Heart left ventricle (tissue), 16 donors: ENCODE measurements at regions not wholly inside any gene's neighbourhood (a gene's known extent, or its start where the extent isn't known, plus 50 kb on each side); places are given as distances from the start of the nearest gene placed in this dataset.

Experiments used
- ATAC-seq, 4 donors: fragments of 200-7000 bp; cut with Tn5 transposase; one replicate each; pipeline ENCODE4 v1.9.1; 2020 to 2022; ENCODE audit warnings: moderate library complexity in 4 of 4, mild to moderate bottlenecking in 3 of 4, moderate number of reproducible peaks in 1 of 4
- DNase-seq, 5 donors: peaks; one replicate each; pipeline ENCODE4 v3.0.0-alpha.2; 2020
- H3K27ac ChIP-seq, 12 donors: fragments of 200-600 bp; sonication (generic) in 4 of 12; one replicate each; pipeline versions ENCODE4 v1.5.0 to v1.8.0; 2016 to 2022; ENCODE audit warnings: mild to moderate bottlenecking in 2 of 12
- H3K27me3 ChIP-seq, 9 donors: fragments of 200-600 bp; sonication (generic) in 2 of 9; one replicate each; pipeline versions ENCODE4 v1.5.1 to v1.8.0; 2016 to 2022; ENCODE audit warnings: mild to moderate bottlenecking in 3 of 9
- H3K36me3 ChIP-seq, 9 donors: fragments of 200-600 bp; sonication (generic) in 2 of 9; one replicate each; pipeline versions ENCODE4 v1.5.0 to v1.8.0; 2018 to 2022; ENCODE audit warnings: mild to moderate bottlenecking in 2 of 9
- H3K4me1 ChIP-seq, 12 donors: fragments of 200-600 bp; sonication (generic) in 4 of 12; one replicate each; pipeline versions ENCODE4 v1.5.0 to v1.8.0; 2016 to 2022; ENCODE audit warnings: mild to moderate bottlenecking in 3 of 12
- H3K4me3 ChIP-seq, 12 donors: fragments of 200-600 bp; sonication (generic) in 4 of 12; one replicate each; pipeline versions ENCODE4 v1.5.0 to v1.8.0; 2017 to 2022; ENCODE audit warnings: mild to moderate bottlenecking in 9 of 12, moderate library complexity in 4 of 12
- H3K9me3 ChIP-seq, 12 donors: fragments of 200-600 bp; sonication (generic) in 4 of 12; one replicate each; pipeline versions ENCODE4 v1.5.0 to v1.8.0; 2016 to 2022; ENCODE audit warnings: mild to moderate bottlenecking in 1 of 12
- CTCF ChIP-seq, 12 donors: fragments of 200-600 bp; sonication (generic) in 4 of 12; IDR thresholded peaks; one replicate each; pipeline versions ENCODE4 v1.5.0 to v1.8.0; 2018 to 2022; ENCODE audit warnings: antibody characterized with exemption in 12 of 12, mild to moderate bottlenecking in 5 of 12
- POLR2A ChIP-seq, 2 donors: fragments of 450-650 bp; IDR thresholded peaks; one replicate each; pipeline ENCODE4 v1.6.1; 2017; ENCODE audit warnings: antibody characterized with exemption in 2 of 2, mild to moderate bottlenecking in 2 of 2, moderate library complexity in 2 of 2
- WGBS, 4 donors: extraction: QIAGEN DNeasy Blood & Tissue Kit in 2 of 4; methylation state at CpG; one replicate each; pipeline versions ENCODE4 v1.1.5 to v1.1.7; 2013 to 2018; 5-methylcytosine and 5-hydroxymethylcytosine counted together
- intact Hi-C, 10 donors: fragments of 100-400 bp; cut with DNase I; formaldehyde crosslinking; loops; one replicate each; pipeline versions ENCODE4 v1.11.1 to v1.14.2; 2022
- donor health status: ischemic (EF 13 %, LVEDD 7.1; RV severe dilation, severe dysfunction).
- donor health status: healthy with polysubstance abuse.
- donor health status: DM: no; HTN: yes; CAD: no.
- donor health status: DM: no; HTN: no; CAD: no.
- donor health status: ischemic (EF 25% LVEDD 6.9; RV normal size, moderate dysfunction).
- donor health status: ischemic (EF 25% LVEDD 5.7; RV mildly dilated, moderate dysfunction).
- donor health status: healthy.
- donor health status: DM: yes; HTN: yes; CAD: no.
- donor health status: ischemic (EF 35%, LVEDD 5.7; RV mildly dilated, moderate dysfunction).
- donor health status: nonischemic (EF 11% LVEDD 7.7; RV severe dilation, severe dysfunction).
- donor health status: DM: yes; HTN: yes; CAD: no.
- donor health status: PGD.
- donor health status: ischemic (EF 29% LVEDD 5.4; RV normal size, mild dysfunction).
- donor health status: nonischemic (EF 23%, LVEDD 6.1; RV moderate dilation, normal function).

- no peak overlapping the region for H3K4me3 ChIP-seq
- WGBS, 4 donors, result 63 to 76% (median 70%) methylated on average over 3 of the region's 3 CpGs
- ATAC-seq, result no peak
- no peaks in the 10 kb centered on the region for H3K27me3 ChIP-seq
- H3K27ac ChIP-seq, result no peak overlapping the region
- TF ChIP-seq CTCF (IDR thresholded peaks at IDR 0.05) (no peak), POLR2A (IDR thresholded peaks at IDR 0.05) (no peak)
- H3K4me1 ChIP-seq, result peaks cover 0 to 16% (median 0%) of the 10 kb centered on the region in 12 donors
- H3K36me3 ChIP-seq, result no peaks in the 10 kb centered on the region
- intact Hi-C loops, result no loop called here
- no peaks in the 10 kb centered on the region for H3K9me3 ChIP-seq
- no peak for DNase-seq
Observed at GRCh38 chr5:33272288-33272687, 168.5 kb upstream of the TARS1 start.

GRCh38 chr5:33273985-33274384, 166.8 kb upstream of the TARS1 start:
- ATAC-seq (no peak), DNase-seq (no peak)
- intact Hi-C loops, result no loop called here
- no peak overlapping the region for H3K27ac ChIP-seq
- TF ChIP-seq CTCF (IDR thresholded peaks at IDR 0.05), result no peak
- no peak for TF ChIP-seq POLR2A (IDR thresholded peaks at IDR 0.05)
- peaks cover 0 to 18% (median 0%) of the 10 kb centered on the region in 12 donors for H3K4me1 ChIP-seq
- H3K27me3 ChIP-seq, result no peaks in the 10 kb centered on the region
- no peaks in the 10 kb centered on the region for H3K36me3 ChIP-seq
- H3K9me3 ChIP-seq, result peaks cover 0 to 4% (median 0%) of the 10 kb centered on the region in 12 donors
- H3K4me3 ChIP-seq, result no peak overlapping the region

GRCh38 chr5:33275391-33275790, 165.4 kb upstream of the TARS1 start:
- H3K4me3 ChIP-seq, result no peak overlapping the region
- H3K4me1 ChIP-seq, result peaks cover 0 to 18% (median 0%) of the 10 kb centered on the region in 12 donors
- H3K27ac ChIP-seq, result no peak overlapping the region
- no peaks in the 10 kb centered on the region for H3K27me3 ChIP-seq
- TF ChIP-seq CTCF (IDR thresholded peaks at IDR 0.05) (no peak), POLR2A (IDR thresholded peaks at IDR 0.05) (no peak)
- DNase-seq (no peak), ATAC-seq (no peak)
- 59 to 76% (median 71%) methylated on average over 3 of the region's 3 CpGs for WGBS, 4 donors
- H3K36me3 ChIP-seq, result no peaks in the 10 kb centered on the region
- intact Hi-C loops, result no loop called here
- peaks cover 0 to 4% (median 0%) of the 10 kb centered on the region in 12 donors for H3K9me3 ChIP-seq

- no peaks in the 10 kb centered on the region for H3K27me3 ChIP-seq
- peaks cover 0 to 4% (median 0%) of the 10 kb centered on the region in 12 donors for H3K9me3 ChIP-seq
- no peaks in the 10 kb centered on the region for H3K36me3 ChIP-seq
- 55 to 65% (median 61%) methylated on average over 5 of the region's 5 CpGs for WGBS, 4 donors
- ATAC-seq, result no peak
- intact Hi-C loops, result no loop called here
- H3K4me1 ChIP-seq, result peaks cover 0 to 18% (median 0%) of the 10 kb centered on the region in 12 donors
- TF ChIP-seq POLR2A (IDR thresholded peaks at IDR 0.05) (no peak), CTCF (IDR thresholded peaks at IDR 0.05) (no peak)
- no peak for DNase-seq
- H3K4me3 ChIP-seq, result no peak overlapping the region
- H3K27ac ChIP-seq, result no peak overlapping the region
Observed at GRCh38 chr5:33275921-33276627, 164.7 kb upstream of the TARS1 start.
